ENCODE measurements at regions not wholly inside any gene's neighbourhood (a gene's known extent, or its start where the extent isn't known, plus 50 kb on each side); places are given as distances from the start of the nearest gene placed in this dataset.

GRCh38 chr1:72911656-72912055 lies 629.3 kb upstream of the NEGR1 start:
- Mint-ChIP-seq H3K27ac (no peak overlapping the region), H3K4me1 (no peaks in the 10 kb centered on the region), H3K4me3 (no peak overlapping the region), H3K9me3 (peaks cover 7 to 49% (median 10%) of the 10 kb centered on the region in 6 donors), H3K27me3 (ENCODE audit: low read depth in 3 of 3) (peaks cover 0 to 2% (median 0%) of the 10 kb centered on the region in 3 donors), H3K36me3 (no peaks in the 10 kb centered on the region)
- DNase-seq = no peak

GRCh38 chr1:72896256-72896655 lies 613.9 kb upstream of the NEGR1 start:
- Mint-ChIP-seq H3K36me3 (no peaks in the 10 kb centered on the region), H3K4me1 (no peaks in the 10 kb centered on the region), H3K4me3 (no peak overlapping the region), H3K27me3 (ENCODE audit: low read depth in 3 of 3) (no peaks in the 10 kb centered on the region), H3K9me3 (peaks cover 6 to 31% (median 12%) of the 10 kb centered on the region in 6 donors), H3K27ac (no peak overlapping the region)
- DNase-seq = no peak

GRCh38 chr1:72892461-72892860 lies 610.1 kb upstream of the NEGR1 start:
- Mint-ChIP-seq H3K4me1 (no peaks in the 10 kb centered on the region), H3K4me3 (no peak overlapping the region), H3K27ac (no peak overlapping the region), H3K27me3 (ENCODE audit: low read depth in 3 of 3) (no peaks in the 10 kb centered on the region), H3K9me3 (peaks cover 7 to 31% (median 11%) of the 10 kb centered on the region in 6 donors), H3K36me3 (no peaks in the 10 kb centered on the region)
- no peak for DNase-seq

- DNase-seq = no peak
- no peaks in the 10 kb centered on the region for H3K4me1 Mint-ChIP-seq
- no peak overlapping the region for H3K4me3 Mint-ChIP-seq
- peaks cover 7 to 31% (median 11%) of the 10 kb centered on the region in 6 donors for H3K9me3 Mint-ChIP-seq
- no peak overlapping the region for H3K27ac Mint-ChIP-seq
- H3K27me3 Mint-ChIP-seq (ENCODE audit: low read depth in 3 of 3) = no peaks in the 10 kb centered on the region
- H3K36me3 Mint-ChIP-seq = no peaks in the 10 kb centered on the region
Observed at GRCh38 chr1:72891976-72892375, 609.6 kb upstream of the NEGR1 start.

GRCh38 chr1:72885841-72886240 lies 603.5 kb upstream of the NEGR1 start:
- Mint-ChIP-seq H3K36me3 (peaks cover 0 to 5% (median 0%) of the 10 kb centered on the region in 3 donors), H3K4me1 (no peaks in the 10 kb centered on the region), H3K9me3 (peaks cover 7 to 16% (median 11%) of the 10 kb centered on the region in 6 donors), H3K27ac (no peak overlapping the region), H3K27me3 (ENCODE audit: low read depth in 3 of 3) (no peaks in the 10 kb centered on the region), H3K4me3 (no peak overlapping the region)
- no peak for DNase-seq

GRCh38 chr1:72885017-72885416 lies 602.7 kb upstream of the NEGR1 start:
- H3K27me3 Mint-ChIP-seq (ENCODE audit: low read depth in 3 of 3) = no peaks in the 10 kb centered on the region
- H3K27ac Mint-ChIP-seq = no peak overlapping the region
- H3K4me3 Mint-ChIP-seq = no peak overlapping the region
- no peak for DNase-seq
- no peaks in the 10 kb centered on the region for H3K4me1 Mint-ChIP-seq
- peaks cover 5 to 16% (median 11%) of the 10 kb centered on the region in 6 donors for H3K9me3 Mint-ChIP-seq
- H3K36me3 Mint-ChIP-seq = peaks cover 0 to 5% (median 0%) of the 10 kb centered on the region in 3 donors

- Mint-ChIP-seq H3K36me3 (no peaks in the 10 kb centered on the region), H3K4me1 (no peaks in the 10 kb centered on the region), H3K9me3 (peaks cover 0 to 16% (median 8%) of the 10 kb centered on the region in 6 donors), H3K27ac (no peak overlapping the region), H3K4me3 (no peak overlapping the region), H3K27me3 (ENCODE audit: low read depth in 3 of 3) (peaks cover 0 to 2% (median 1%) of the 10 kb centered on the region in 3 donors)
- no peak for DNase-seq
Observed at GRCh38 chr1:72869873-72870272, 587.5 kb upstream of the NEGR1 start.

GRCh38 chr1:72869441-72869840 lies 587.1 kb upstream of the NEGR1 start:
- Mint-ChIP-seq H3K9me3 (peaks cover 0 to 14% (median 6%) of the 10 kb centered on the region in 6 donors), H3K27me3 (ENCODE audit: low read depth in 3 of 3) (peaks cover 0 to 2% (median 1%) of the 10 kb centered on the region in 3 donors), H3K4me1 (no peaks in the 10 kb centered on the region), H3K27ac (no peak overlapping the region), H3K36me3 (no peaks in the 10 kb centered on the region), H3K4me3 (no peak overlapping the region)
- DNase-seq = no peak

- DNase-seq = no peak
- Mint-ChIP-seq H3K27me3 (ENCODE audit: low read depth in 3 of 3) (no peaks in the 10 kb centered on the region), H3K4me1 (no peaks in the 10 kb centered on the region), H3K4me3 (no peak overlapping the region), H3K9me3 (peaks cover 7 to 30% (median 12%) of the 10 kb centered on the region in 6 donors), H3K27ac (no peak overlapping the region), H3K36me3 (no peaks in the 10 kb centered on the region)
Observed at GRCh38 chr1:72851597-72851996, 569.3 kb upstream of the NEGR1 start.

GRCh38 chr1:72848997-72849396 lies 566.7 kb upstream of the NEGR1 start:
- no peaks in the 10 kb centered on the region for H3K36me3 Mint-ChIP-seq
- H3K4me3 Mint-ChIP-seq = no peak overlapping the region
- no peak overlapping the region for H3K27ac Mint-ChIP-seq
- no peaks in the 10 kb centered on the region for H3K27me3 Mint-ChIP-seq (ENCODE audit: low read depth in 3 of 3)
- H3K9me3 Mint-ChIP-seq = peaks cover 7 to 27% (median 15%) of the 10 kb centered on the region in 6 donors
- DNase-seq = no peak
- H3K4me1 Mint-ChIP-seq = no peaks in the 10 kb centered on the region

- Mint-ChIP-seq H3K9me3 (peaks cover 7 to 27% (median 13%) of the 10 kb centered on the region in 6 donors), H3K27ac (no peak overlapping the region), H3K27me3 (ENCODE audit: low read depth in 3 of 3) (no peaks in the 10 kb centered on the region), H3K4me1 (no peaks in the 10 kb centered on the region), H3K4me3 (no peak overlapping the region), H3K36me3 (no peaks in the 10 kb centered on the region)
- DNase-seq = no peak
Observed at GRCh38 chr1:72847651-72848050, 565.3 kb upstream of the NEGR1 start.

- Mint-ChIP-seq H3K4me1 (no peaks in the 10 kb centered on the region), H3K9me3 (peaks cover 4 to 27% (median 16%) of the 10 kb centered on the region in 6 donors), H3K27ac (no peak overlapping the region), H3K4me3 (no peak overlapping the region), H3K27me3 (ENCODE audit: low read depth in 3 of 3) (no peaks in the 10 kb centered on the region), H3K36me3 (no peaks in the 10 kb centered on the region)
- DNase-seq = no peak
Observed at GRCh38 chr1:72846476-72847278, 564.3 kb upstream of the NEGR1 start.

GRCh38 chr1:72845981-72846380 lies 563.6 kb upstream of the NEGR1 start:
- Mint-ChIP-seq H3K4me1 (no peaks in the 10 kb centered on the region), H3K9me3 (peaks cover 4 to 27% (median 15%) of the 10 kb centered on the region in 6 donors), H3K27me3 (ENCODE audit: low read depth in 3 of 3) (no peaks in the 10 kb centered on the region), H3K27ac (no peak overlapping the region), H3K36me3 (no peaks in the 10 kb centered on the region), H3K4me3 (no peak overlapping the region)
- DNase-seq = no peak

- DNase-seq = peak in 1 of 3 donors; percentile 0
- H3K4me3 Mint-ChIP-seq = no peak overlapping the region
- H3K27ac Mint-ChIP-seq = no peak overlapping the region
- no peaks in the 10 kb centered on the region for H3K27me3 Mint-ChIP-seq (ENCODE audit: low read depth in 3 of 3)
- no peaks in the 10 kb centered on the region for H3K4me1 Mint-ChIP-seq
- peaks cover 4 to 32% (median 15%) of the 10 kb centered on the region in 6 donors for H3K9me3 Mint-ChIP-seq
- no peaks in the 10 kb centered on the region for H3K36me3 Mint-ChIP-seq
Observed at GRCh38 chr1:72845381-72845780, 563.0 kb upstream of the NEGR1 start.

GRCh38 chr1:72837781-72838180 lies 555.4 kb upstream of the NEGR1 start:
- H3K9me3 Mint-ChIP-seq = peaks cover 12 to 62% (median 27%) of the 10 kb centered on the region in 6 donors
- H3K27ac Mint-ChIP-seq = no peak overlapping the region
- no peak overlapping the region for H3K4me3 Mint-ChIP-seq
- H3K4me1 Mint-ChIP-seq = no peaks in the 10 kb centered on the region
- H3K27me3 Mint-ChIP-seq (ENCODE audit: low read depth in 3 of 3) = no peaks in the 10 kb centered on the region
- no peak for DNase-seq
- peaks cover 0 to 4% (median 0%) of the 10 kb centered on the region in 3 donors for H3K36me3 Mint-ChIP-seq

Measured in immature natural killer cell (primary cell).